Stimulated activated CD4-positive, alpha-beta T cell treated with anti-CD3 and anti-CD28 coated beads, Interleukin-2, amount 100 ng/mL, for 24 hours (primary cell): ENCODE measurements at regions not wholly inside any gene's neighbourhood (a gene's known extent, or its start where the extent isn't known, plus 50 kb on each side); places are given as distances from the start of the nearest gene placed in this dataset.

Experiments used
- DNase-seq, 2 donors: peaks; one replicate each; pipeline ENCODE4 v3.0.0-alpha.2; 2020

DNA sequence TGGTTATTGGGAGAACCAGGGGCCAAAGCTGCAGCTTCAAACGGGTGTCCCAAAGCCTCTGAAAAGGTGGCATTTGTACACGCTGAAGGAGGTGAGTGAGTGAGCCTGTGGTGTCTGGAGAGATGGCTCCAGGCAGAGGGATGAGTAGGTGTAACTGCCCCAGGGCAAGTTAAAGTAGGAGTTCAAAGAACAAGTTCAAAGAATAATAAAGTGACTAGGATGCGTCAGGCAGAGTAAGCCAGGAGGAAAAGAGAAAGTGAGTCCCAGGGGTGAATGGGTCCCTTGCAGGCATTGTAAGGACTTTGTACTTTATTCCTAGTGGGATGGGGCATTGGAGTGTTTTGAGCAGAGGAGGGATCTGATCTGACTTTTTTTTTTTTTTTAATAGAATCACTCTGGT, 201.4 kb upstream of the PWP1 start:
- DNase-seq: no peak

DNA sequence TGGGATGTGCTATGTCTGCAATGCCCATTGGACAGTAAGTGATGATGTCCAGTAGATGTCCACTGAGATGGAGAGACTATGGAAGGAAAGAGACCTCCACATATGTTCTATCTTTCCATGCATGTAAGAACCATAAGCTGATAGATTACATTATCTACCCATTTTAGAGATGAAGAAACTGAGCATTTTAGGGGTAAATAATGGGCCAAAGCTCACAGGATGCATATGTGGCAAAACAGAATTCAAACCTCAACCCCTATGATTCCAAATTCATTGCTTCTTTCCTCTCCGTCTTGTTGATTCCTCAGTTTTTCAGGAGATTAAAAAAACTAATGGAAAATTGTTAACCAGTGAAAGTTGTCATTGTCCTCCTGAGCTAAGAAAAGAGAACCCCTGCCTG, 200.7 kb upstream of the PWP1 start:
- DNase-seq: no peak

DNA sequence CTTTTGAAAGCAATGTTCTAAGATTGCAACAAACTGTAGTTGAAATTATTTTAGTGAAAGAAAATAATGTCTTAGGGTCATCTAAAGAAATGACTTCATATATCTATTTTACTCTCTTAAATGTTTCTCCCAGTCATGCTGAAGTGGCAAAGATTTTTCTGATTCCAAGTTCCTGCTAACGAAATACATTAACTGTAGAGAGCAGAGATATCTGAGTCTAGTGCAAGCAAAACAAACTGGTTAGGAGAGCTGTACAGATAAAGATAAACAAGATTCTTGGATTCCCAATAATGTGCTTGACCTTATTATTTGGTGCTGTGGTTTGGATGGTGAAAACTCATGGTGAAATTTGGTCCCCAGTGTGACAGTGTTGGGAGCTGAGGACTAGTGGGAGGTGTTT, 199.9 kb upstream of the PWP1 start:
- DNase-seq: no peak

DNA sequence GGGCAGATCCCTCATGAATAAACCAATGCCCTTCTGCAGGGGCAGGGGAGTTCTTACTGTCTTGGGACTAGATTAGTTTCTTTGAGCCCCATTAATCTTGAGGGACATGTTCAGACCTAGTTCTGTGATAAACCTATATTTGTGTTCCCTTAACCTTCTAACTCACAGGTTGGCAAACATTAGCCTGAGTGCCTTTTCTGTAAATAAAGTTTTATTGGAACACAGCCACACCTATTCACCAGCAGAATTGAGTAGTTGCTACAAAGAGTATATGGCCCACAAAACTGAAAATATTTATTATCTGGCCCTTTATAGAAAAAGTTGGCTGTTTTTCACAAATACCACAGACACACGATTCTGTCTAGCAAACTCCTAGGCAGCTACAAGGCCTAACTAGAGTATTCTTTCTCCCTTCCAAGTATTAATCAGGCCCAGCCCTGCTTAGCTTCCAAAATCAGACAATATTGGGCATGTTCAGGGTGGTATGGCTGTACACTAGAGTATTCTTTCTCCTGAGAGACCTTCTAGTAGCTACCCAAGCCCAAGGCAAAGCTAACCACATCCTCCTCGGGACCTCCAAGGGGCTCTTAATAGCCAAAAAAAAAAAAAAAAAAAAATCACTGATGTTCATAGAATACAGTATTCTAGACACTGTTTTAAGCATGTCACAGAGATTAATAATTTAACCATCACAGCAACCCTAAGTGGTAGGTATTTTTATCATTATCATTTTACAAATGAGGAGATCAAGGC, 199.3 kb upstream of the PWP1 start:
- no peak for DNase-seq

DNA sequence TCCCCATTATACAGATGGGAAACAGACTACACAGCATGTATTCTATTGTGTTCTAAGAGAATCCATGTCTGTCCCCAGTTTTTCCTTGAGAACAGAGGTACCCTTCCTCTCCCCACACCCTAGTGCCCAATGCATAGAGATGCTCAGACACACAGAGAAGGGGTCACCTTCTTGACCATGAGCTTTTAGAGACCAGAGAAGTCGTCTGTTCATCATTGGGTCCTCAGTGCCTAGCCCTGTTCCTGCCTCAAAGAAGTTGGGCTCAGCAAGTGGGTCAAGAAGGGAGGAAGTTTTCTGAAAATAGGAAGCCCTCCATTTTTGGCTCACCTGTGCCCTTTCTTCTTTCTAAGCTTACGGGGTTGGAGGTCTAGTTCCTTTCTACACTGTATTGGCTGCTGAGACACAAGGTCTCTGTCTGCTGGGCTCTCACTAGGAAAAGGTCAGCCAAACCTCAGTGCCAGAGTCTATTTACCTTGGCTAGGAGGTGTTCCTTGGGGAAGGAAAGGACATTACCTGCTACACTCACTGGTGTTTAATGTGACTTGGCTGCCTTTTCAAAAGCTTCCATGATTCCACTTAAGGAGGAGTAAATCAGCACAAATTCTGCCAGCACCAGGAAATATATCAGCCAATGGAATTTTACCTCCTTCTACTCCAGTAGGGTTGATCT, 198.5 kb upstream of the PWP1 start:
- no peak for DNase-seq

DNA sequence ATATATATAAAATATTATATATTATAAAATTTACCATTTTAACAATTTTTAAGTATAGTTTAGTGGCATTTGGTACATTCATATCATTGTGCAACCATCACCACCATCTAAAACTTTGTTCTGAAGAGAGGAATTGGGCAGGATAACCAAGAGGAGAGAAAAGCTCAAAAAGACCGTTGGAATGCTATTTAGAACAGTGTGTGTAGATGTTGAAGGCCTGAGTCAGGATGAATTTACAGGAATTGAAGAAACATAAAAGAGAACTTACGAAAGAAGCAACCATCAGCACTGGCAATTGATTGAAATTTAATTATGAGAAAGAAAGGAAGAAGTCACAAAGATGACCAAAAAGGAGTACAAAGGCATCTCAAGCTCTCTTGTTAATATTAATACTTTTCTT, 196.9 kb upstream of the PWP1 start:
- DNase-seq: no peak

DNA sequence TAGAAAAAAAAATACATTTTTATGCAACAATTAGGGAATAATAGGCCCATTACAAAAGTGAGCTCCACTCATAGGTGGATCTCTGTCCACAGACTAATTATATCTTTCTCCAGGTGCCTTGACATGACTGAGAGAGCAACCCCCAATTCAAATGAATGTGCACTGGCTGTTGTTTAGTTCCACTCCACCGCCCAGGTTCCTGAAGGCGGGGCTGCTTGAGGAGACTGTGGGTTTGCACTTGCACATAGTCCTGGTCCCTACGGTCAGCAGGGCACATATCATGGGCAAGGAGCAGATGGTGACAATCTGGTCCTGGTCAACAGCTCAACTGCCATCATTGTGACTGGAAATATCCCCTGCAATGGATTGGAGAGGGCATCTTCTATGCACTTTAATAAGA, 195.6 kb upstream of the PWP1 start:
- no peak for DNase-seq

DNA sequence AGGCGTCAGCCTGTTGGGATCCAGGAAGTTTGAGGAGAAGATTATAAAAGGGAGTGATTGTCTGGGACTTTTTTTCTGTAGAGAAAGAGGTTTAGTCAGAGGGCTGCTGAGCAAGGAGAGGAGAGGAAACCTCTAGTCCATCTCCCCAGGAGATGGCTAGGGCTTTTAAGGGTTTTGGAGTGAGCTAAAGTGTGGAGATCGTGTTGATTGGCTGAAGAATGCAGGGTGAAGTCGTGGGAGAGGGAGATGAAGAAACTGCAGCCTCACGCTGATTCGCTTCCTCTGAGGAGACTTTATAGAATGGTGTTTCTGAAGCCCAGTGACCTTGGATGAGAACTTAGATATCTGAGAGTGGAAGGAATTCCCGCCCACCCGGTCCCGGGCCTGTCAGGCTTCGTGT, 193.7 kb upstream of the PWP1 start:
- DNase-seq: no peak

DNA sequence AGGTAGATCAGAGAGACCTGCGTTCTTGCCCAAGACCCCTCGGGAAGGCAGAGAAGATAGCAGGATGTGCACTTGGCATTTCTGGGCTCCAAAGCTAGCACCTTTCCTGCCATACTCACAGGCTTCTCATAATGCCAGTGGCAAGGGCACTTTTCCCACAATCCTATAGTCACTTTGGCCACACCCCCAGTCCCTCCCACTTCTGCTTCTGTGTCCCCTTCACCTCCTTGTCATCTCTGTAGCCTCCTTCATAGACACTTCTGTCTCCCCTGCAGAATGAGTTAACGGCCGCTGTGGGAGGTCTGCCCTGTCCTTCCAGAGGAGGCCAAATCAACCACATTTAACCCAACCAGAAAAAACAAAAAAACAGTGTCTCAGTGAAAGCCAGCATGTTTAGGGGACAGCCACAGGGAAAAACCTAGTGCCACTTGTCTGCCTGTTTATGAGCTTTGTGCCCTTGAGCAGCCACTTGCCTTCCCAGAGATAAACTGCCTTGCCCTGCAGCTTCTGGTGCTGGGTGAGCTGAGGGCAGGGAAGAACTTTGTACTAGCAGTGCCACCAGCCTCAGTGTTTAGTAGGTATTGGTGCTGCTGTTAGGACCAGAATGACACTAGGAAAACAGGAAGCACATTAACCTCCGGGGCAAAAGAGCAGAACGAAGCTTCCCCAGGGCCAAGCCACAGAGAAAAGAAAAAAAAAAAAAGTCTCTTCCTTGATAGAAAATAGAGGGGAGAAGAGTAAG, 193.0 kb upstream of the PWP1 start:
- peak in 1 of 2 donors; percentile 5 for DNase-seq

DNA sequence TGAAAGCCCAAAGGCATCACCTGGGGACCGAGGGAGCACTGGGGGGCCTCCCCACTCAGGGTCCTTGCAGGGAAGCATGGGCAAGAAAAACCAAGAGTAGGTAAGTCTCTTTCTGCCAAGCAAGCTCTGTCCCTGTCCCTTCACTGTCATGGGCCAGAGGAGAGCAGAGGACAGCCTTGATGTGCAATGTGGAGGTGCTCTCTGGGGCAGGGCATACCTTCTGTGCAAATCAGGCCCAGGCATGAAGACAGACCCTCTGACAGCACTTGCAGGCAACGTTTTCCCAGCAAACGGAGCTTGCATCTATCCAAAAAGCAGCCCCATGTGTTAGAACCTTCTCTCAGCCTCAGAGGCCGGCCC, 192.5 kb upstream of the PWP1 start:
- DNase-seq: no peak

DNA sequence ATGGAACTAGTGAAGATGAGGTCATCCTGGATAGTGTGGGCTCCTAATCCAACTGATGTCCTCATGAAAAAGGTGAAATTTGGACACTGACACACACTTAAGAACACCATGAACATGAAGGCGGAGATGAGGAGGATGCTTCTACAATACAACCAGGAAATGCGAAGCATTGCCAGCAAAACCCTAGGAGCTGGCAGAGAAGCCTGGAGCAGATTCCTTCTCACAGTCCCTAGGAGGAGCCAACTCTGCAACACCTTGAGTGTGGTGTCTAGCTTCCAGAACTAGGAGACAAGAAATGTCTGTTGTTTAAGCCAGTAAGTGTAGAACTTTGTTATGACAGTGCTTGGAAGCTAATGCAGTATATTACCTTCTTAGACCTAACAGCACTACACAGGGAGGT, 191.9 kb upstream of the PWP1 start:
- no peak for DNase-seq

DNA sequence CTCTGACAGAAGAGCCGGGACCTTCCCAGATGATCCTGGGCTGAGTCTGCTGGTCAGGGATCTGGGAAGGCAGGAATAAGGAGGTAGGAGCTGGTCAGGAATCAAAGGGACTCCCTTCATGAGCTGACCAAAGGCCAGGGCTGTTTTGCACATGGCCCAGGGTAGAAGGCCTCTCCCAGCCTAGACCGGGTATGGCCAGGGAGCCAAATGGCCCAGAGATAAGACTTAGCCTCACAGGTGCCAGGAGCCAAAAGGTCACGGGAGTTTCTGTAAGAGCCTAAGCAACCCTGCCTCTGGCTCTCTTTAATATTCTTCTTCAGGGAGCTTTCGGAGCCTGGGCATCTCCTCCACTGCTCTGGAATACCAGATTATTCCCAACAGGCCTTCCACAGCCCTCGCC, 191.3 kb upstream of the PWP1 start:
- no peak for DNase-seq

DNA sequence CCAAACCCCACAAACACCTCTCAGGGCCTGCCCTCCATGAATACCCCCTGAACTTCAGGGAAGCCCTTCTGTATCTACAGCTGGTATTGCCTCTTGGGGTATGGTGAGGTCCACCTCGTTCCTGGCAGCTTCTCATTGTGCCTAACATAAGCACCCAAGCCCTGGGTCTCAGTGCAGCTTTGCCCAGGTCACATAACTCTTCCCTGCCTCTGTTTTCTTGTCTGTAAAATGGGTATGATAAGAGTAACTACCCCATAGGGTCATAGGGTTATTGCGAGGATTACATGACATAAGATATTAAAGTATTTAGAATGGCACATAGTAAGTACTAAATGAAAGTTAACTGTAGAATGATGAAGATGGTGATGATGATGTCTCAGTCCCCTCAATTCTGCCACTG, 190.0 kb upstream of the PWP1 start:
- DNase-seq: no peak

DNA sequence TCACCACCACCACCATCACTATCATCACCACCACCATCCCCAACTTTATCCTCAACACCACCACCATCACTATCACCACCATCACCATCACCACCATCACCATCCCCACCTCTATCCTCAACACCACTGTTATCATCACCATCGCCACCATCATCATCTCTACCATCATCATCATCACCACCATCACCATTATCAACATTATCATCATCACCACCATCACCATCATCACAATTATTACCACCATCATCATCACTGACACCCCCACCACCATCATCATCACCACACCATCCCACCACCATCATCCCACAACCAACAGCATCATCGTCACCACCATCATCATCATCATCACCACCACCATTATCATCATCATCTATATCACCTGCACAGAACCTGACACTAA, 188.4 kb upstream of the PWP1 start:
- DNase-seq: no peak

DNA sequence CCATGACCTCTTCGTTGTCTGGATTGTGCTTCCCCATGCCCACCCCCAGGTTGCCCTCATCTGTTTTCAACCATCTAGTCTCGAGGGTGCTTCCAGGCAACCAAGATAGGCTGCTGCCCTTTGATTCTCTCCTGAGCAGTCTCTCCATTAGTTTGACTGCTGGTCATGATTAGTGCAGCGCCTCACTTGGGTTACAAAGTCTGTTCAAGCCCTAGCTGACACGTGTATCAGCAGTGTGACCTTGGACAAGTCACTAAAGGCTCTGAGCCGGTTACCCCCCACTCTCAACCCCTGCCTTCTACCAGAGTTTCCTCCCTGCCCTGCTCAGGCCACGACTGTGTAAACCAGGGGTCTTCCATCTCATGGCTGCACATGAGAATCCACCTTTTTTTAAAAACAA, 185.3 kb upstream of the PWP1 start:
- DNase-seq: no peak

DNA sequence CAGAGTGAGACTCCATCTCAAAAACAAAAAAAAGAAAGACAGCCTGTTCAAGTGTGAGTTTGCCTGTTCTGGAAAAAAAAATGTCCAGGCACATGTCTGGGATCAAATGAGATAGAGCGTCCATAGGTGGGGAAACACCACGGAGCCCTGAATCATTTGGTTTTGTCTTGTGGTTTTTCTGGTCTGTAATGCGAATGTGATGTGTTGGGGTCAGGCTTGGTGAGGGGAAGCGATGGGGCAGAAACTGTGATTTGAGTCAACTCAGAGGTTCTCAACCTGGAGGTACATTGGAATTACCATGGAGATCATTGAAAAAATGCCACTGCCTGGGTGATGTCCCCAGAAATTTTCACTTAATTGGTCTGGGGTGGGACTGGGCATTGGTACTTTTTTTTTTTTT, 183.9 kb upstream of the PWP1 start:
- no peak for DNase-seq

DNA sequence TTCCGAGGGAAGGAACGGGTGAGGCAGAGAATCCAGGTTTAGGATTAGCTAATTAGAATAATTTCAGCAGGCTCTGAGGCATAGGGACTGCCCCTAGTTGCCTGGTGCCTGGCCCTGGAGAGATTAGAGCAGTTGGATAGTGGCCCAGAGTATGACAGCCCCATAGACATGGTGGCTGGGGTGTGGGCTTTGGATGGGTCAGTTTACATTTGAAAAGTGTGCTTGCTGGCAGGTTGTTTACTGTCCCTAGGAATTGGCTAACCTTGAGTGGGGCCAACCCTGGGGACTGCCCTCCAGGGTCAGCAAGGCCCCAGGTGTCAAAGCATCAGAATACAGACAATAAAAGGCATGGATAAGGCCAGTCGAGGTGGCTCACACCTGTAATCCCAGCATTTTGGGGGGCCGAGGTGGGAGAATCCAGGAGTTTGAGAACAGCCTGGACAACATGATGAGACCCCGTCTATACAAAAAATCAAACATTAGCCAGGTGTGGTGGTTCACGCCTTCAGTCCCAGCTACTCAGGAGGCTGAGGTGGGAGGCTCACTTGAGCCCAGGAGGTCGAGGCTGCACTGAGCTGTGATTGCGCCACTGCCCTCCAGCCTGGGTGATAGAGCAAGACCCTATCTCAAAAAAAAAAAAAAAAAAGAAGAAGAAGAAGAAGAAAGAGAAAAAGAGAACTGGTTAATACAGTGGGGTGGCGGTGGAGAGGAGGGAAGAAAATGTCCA, 182.3 kb upstream of the PWP1 start:
- no peak for DNase-seq

DNA sequence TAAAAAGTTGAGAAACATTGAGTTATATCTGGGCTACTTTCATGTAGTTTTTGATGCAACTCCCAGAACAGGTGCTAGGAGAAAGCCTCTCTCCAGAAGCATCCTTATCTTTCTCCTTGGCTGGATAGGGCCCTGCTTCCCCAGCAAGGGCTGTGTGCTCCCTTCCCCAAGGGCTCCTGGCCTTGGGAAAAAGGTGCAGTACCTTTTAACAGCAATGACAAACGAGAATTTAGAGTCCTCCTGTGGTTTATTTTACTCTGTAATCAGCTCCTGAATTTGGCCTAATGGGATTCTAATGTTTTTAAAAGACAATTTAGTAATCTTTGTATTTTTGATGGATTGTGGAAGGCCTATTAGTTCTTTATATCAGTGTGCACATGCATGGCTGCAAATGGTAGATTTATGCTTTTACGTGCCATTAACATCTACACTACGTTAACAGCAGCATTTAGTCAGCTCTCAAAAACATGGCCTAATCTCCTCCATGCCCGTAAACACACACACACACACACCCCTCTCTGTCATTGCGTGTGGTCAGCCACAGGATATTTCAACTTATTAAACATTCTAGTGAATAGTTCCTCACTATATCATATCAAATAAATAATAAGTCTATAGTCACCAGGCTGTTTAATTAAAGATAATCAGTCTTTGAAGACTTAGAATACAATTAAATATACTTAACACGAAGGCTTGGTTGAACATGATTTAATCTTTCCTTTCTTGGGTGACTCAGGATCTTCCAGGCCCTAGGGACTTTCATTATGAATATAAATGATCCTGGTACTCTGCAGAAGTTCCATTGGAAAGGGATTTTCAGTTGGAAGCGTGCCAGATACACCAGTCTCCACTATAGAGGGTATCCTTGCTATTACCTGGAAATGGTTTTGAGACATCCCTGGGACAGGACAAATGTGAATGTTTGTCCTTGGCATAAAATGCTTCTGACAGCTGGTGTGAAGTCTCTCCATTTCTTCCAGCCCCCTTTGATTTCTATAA, 181.4 kb upstream of the PWP1 start:
- DNase-seq: no peak

DNA sequence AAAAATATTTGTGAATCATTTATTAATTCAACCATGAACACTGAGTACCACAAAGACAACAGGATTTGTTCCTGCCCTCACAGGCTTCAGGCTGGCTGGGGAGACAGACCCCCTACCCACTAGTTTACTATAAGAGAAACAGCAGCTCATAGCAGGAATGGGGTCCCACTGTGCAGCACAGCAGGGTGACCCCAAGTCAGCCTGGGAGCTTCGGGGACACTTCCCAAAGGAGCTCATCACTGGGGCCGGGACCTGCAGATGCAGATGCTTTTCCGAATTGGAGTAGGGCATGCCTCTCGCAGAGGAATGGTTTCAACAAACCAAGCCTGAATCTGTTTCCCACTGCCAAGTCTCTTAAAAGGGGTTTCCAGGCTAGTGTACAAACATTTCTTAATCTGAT, 176.2 kb upstream of the PWP1 start:
- no peak for DNase-seq

DNA sequence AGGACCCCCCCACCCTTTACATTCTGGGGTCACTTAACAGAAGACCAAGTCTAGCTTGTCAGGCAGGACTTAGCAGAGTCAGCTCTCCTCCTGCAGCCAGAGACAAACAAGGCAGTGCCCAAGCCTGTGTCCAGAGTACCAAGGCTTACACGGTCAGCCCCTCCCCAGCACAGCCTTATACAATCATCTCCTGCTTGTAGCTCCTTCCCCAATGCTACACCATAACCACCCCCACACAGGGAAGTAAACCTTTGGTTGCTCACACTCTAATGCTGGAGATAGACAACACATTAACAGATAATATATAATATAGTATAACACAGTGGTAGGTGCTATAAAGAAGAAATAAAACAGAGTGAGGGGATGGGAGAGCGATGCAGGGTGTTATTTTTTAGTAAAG, 175.4 kb upstream of the PWP1 start:
- no peak for DNase-seq

DNA sequence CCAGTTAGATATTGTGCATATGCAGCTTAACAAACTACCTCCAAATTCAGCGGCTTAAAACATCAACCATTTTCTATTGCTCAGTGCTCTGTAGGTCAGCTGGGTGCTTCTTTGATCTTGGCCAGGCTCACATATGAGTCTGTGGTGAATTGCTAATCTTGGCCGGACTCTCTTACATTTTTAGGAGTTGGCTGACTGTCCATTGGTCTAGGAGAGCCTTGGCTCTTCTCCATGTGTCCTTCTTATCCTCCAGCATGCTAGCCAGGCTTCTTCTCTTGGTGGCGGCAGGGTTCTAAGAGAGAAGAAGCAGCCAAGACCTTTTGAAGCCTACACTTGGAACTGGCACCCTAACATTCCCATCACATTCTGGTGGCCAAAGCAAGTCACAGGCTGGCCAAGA, 174.3 kb upstream of the PWP1 start:
- DNase-seq: no peak

DNA sequence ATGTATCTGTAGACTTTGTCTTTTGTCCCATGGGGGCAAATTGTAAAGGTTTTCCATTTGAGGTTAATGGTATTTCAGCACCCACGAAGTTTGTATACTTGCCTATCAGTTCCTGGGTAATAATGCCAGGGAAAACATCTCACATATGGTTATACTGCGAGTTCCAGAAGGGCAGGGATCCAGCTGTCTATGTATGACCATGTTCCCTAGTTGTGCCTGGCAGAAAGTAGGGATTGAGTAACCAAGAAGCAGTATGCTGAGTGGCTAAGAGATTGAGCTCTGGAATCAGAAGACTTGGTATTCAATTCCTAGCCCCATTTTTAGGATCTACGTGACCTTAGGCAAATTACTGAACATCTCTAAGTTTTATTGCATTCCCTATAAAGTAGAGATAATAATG, 173.2 kb upstream of the PWP1 start:
- no peak for DNase-seq
